ENCODE measurements at regions not wholly inside any gene's neighbourhood (a gene's known extent, or its start where the extent isn't known, plus 50 kb on each side); places are given as distances from the start of the nearest gene placed in this dataset.

DNA sequence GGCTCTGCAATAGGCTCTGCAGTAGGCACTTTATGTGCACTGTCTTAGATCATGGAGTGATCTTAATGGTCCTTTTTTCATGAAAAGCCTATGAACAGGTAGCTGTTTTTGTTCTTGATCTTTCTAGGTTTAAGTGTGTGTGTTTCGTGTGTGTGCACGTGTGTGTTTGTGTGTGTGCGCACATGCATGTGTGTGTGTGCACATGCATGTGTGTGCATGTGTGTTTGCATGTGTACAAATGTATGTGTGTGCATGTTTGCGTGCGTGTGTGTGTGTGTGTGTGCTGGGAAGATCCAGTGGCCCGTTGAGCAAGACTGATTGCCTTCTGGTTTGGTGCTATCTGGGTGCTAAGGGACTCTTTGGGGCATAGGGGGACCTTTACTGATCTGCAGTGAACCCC, 334.8 kb downstream of the GLRX3 start:
- no peak for TF ChIP-seq CTCF (IDR thresholded peaks at IDR 0.05; ENCODE audit: insufficient read depth, low read depth, low read length, missing control alignments)
- DNase-seq (ENCODE audit: low read depth) = no peak
- H3K4me3 ChIP-seq (ENCODE audit: low read length) = no peak overlapping the region

DNA sequence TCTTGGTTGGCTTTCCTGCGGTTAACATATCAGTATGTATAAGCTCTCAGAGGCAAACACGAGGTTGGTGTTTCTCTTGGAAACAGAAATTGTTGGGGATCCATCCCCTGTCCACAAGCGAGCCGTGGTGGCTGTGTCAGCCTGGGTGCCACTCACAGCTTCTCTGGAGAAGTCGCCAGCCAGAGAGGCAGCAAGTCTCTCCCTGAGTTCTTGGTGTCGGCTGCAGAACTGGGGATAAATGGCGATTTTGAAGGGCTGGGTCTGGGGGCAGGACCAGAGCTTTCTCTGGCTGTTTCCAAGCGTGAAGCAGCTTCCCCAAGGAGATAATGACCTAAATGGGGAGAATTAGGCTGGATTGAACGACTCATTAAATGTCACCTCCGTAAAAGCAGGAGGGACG, 335.3 kb downstream of the GLRX3 start:
- no peak overlapping the region for H3K4me3 ChIP-seq (ENCODE audit: low read length)
- DNase-seq (ENCODE audit: low read depth) = no peak
- TF ChIP-seq CTCF (IDR thresholded peaks at IDR 0.05; ENCODE audit: insufficient read depth, low read depth, low read length, missing control alignments) = no peak

DNA sequence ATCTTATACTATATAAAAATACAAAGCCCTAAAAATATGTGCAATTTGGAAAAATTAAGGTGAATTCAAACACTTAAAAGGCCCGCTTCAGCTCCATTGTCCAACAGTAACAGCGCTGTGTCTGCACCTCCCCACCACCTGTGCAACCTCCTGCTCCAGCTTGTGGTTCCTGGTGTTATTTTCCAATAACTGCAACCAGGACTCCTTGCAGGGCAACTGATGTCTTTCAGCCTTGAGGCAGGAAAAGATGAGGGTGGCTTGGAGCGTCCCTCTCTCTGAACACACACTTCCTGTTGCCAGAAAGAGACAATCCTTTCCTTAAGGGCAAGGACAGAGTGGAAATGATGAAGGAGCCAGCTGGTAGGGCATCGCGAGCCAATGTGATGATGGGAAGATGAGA, 336.0 kb downstream of the GLRX3 start:
- no peak for TF ChIP-seq CTCF (IDR thresholded peaks at IDR 0.05; ENCODE audit: insufficient read depth, low read depth, low read length, missing control alignments)
- DNase-seq (ENCODE audit: low read depth) = no peak
- H3K4me3 ChIP-seq (ENCODE audit: low read length) = no peak overlapping the region

GRCh38 chr10:130474591-130474990, 338.4 kb downstream of the GLRX3 start:
- no peak overlapping the region for H3K4me3 ChIP-seq (ENCODE audit: low read length)
- no peak for TF ChIP-seq CTCF (IDR thresholded peaks at IDR 0.05; ENCODE audit: insufficient read depth, low read depth, low read length, missing control alignments)
- DNase-seq (ENCODE audit: low read depth) = no peak

DNA sequence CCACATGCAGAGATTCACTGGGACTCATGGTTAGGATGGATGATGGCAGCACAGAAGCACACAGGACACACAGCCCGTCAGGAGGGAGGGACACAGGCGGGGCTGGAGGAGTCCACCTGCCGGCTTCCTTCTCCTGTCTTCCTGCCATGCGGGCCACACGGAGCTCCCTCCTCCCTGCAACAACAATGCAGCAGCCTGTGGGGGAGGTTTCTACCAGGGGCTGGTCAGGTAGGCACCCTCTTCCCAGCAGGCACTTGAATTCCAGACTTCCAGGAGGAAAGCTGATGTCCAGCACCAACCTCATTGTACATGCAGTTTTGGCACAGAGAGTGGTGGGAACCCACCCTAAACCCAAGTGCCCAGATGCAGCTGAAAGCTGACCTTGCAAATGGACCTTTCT, 341.2 kb downstream of the GLRX3 start:
- no peak for DNase-seq (ENCODE audit: low read depth)
- TF ChIP-seq CTCF (IDR thresholded peaks at IDR 0.05; ENCODE audit: insufficient read depth, low read depth, low read length, missing control alignments) = no peak
- no peak overlapping the region for H3K4me3 ChIP-seq (ENCODE audit: low read length)

DNA sequence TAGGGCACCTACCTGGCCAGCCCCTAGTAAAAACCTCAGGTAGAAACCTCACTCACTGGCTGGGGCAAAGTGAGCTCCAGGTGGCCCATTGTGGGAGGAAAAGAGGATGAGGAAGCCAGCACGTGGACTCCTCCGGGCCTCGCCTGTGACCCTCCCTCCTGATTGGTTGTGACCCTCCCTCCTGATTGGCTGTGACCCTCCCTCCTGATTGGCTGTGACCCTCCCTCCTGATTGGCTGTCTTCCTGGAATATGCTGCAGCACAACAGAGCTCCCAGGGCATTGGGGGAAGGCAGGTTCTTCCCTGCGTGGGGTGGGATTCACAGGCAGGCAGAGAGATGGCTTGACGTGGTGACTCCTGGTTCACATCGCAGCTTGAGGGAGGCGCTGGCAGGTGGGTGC, 343.0 kb downstream of the GLRX3 start:
- no peak for TF ChIP-seq CTCF (IDR thresholded peaks at IDR 0.05; ENCODE audit: insufficient read depth, low read depth, low read length, missing control alignments)
- DNase-seq (ENCODE audit: low read depth) = no peak

GRCh38 chr10:130479926-130480325, 343.7 kb downstream of the GLRX3 start:
- no peak for TF ChIP-seq CTCF (IDR thresholded peaks at IDR 0.05; ENCODE audit: insufficient read depth, low read depth, low read length, missing control alignments)
- no peak for DNase-seq (ENCODE audit: low read depth)
- no peak overlapping the region for H3K4me3 ChIP-seq (ENCODE audit: low read length)

More for the DNA sequence above, 343.0 kb downstream of the GLRX3 start:
- no peak overlapping the region for H3K4me3 ChIP-seq (ENCODE audit: low read length)

Measured in epithelial cell of esophagus (primary cell).